ENCODE measurements at regions not wholly inside any gene's neighbourhood (a gene's known extent, or its start where the extent isn't known, plus 50 kb on each side); places are given as distances from the start of the nearest gene placed in this dataset.
A peak's percentile ranks its signal among the peaks of the same experiment; 100 is the strongest.

DNA sequence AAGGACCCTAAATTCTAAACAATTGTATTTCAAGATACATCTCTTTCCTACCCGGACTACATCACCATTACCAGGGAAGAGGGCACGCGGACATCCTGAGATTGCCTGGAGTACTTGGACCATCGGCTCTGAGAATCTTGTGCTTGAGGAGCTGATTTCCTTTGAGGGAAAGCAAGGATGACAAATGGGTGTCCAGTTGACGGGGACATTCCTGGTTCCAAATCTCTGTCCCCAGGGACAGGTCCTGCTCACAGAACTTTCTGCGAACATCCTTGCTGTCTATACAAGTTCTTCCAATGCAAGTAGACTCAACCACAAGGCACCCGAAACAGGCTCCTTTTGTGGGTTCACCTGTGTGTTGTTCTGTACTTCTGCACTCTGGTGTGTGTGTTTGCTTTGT, 289.5 kb upstream of the MYT1L start:
- Histone ChIP-seq H3K27ac (ENCODE audit: low read depth, low read length) (no peak overlapping the region), H3K27me3 (ENCODE audit: control insufficient read depth, insufficient read depth, low read length) (no peaks in the 10 kb centered on the region), H3K36me3 (ENCODE audit: control insufficient read depth, insufficient read depth, low read length) (no peaks in the 10 kb centered on the region), H3K9ac (ENCODE audit: low read length) (no peak overlapping the region), H3K4me3 (ENCODE audit: low read length) (no peak overlapping the region), H3K4me1 (ENCODE audit: control insufficient read depth, insufficient read depth, low read length) (no peaks in the 10 kb centered on the region)

- H3K4me3 ChIP-seq (ENCODE audit: low read length), result no peak overlapping the region
- H3K4me1 ChIP-seq (ENCODE audit: control insufficient read depth, insufficient read depth, low read length), result no peaks in the 10 kb centered on the region
- H3K27ac ChIP-seq (ENCODE audit: low read depth, low read length), result no peak overlapping the region
- no peaks in the 10 kb centered on the region for H3K27me3 ChIP-seq (ENCODE audit: control insufficient read depth, insufficient read depth, low read length)
- no peaks in the 10 kb centered on the region for H3K36me3 ChIP-seq (ENCODE audit: control insufficient read depth, insufficient read depth, low read length)
- no peak overlapping the region for H3K9ac ChIP-seq (ENCODE audit: low read length)
These were observed 288.9 kb upstream of the MYT1L start for GRCh38 chr2:2619995-2620394.

DNA sequence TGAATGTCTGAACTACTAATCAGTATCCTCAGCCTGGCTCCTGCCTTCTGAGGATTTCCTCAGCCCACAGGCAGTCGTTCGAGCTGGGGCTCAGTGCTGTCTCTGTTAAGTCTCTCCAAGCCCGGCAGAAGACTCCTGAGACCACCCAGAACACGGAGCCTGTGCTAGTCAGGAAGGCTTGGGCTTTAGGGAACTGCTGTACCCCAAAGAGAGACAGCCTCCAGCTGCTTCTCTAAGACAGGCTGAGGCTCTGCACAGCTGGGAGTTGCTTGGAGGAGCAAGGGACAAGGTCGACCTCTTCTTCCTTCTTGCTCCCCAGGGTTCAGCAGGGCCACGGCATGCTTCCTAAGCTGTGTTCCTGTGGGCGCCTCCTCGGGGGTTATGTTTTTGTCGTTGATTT, 283.4 kb upstream of the MYT1L start:
- H3K36me3 ChIP-seq (ENCODE audit: control insufficient read depth, insufficient read depth, low read length), result no peaks in the 10 kb centered on the region
- no peaks in the 10 kb centered on the region for H3K4me1 ChIP-seq (ENCODE audit: control insufficient read depth, insufficient read depth, low read length)
- no peak overlapping the region for H3K27ac ChIP-seq (ENCODE audit: low read depth, low read length)
- H3K9ac ChIP-seq (ENCODE audit: low read length), result no peak overlapping the region
- no peak overlapping the region for H3K4me3 ChIP-seq (ENCODE audit: low read length)
- no peaks in the 10 kb centered on the region for H3K27me3 ChIP-seq (ENCODE audit: control insufficient read depth, insufficient read depth, low read length)

GRCh38 chr2:2613279-2614199, 282.5 kb upstream of the MYT1L start:
- Histone ChIP-seq H3K27me3 (ENCODE audit: control insufficient read depth, insufficient read depth, low read length) (no peaks in the 10 kb centered on the region), H3K4me3 (ENCODE audit: low read length) (peak overlapping the region; percentile 68), H3K4me1 (ENCODE audit: control insufficient read depth, insufficient read depth, low read length) (no peaks in the 10 kb centered on the region), H3K27ac (ENCODE audit: low read depth, low read length) (peak overlapping the region; percentile 85), H3K9ac (ENCODE audit: low read length) (peak overlapping the region; percentile 49), H3K36me3 (ENCODE audit: control insufficient read depth, insufficient read depth, low read length) (no peaks in the 10 kb centered on the region)

DNA sequence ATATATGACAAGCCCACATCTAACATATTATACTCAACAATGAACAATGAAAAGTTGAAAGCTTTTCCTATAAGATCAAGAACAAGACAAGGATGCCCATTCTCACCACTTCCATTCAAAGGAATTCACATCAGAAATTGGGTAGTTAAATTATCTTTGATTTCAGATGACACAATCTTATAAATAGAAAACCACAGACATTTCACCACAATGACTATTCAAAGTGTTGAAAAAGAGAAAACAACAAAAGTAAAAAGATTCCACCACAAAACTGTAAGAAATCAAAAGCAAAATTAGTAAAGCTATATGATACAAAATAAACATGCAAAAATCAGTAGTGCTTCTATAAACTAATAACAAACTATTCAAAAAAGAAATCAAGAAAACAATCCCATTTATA, 279.7 kb upstream of the MYT1L start:
- H3K9ac ChIP-seq (ENCODE audit: low read length), result no peak overlapping the region
- H3K4me1 ChIP-seq (ENCODE audit: control insufficient read depth, insufficient read depth, low read length), result no peaks in the 10 kb centered on the region
- no peaks in the 10 kb centered on the region for H3K36me3 ChIP-seq (ENCODE audit: control insufficient read depth, insufficient read depth, low read length)
- H3K27me3 ChIP-seq (ENCODE audit: control insufficient read depth, insufficient read depth, low read length), result no peaks in the 10 kb centered on the region
- no peak overlapping the region for H3K4me3 ChIP-seq (ENCODE audit: low read length)
- no peak overlapping the region for H3K27ac ChIP-seq (ENCODE audit: low read depth, low read length)

- H3K9ac ChIP-seq (ENCODE audit: low read length), result no peak overlapping the region
These were observed 269.3 kb upstream of the MYT1L start for GRCh38 chr2:2600366-2600765.

GRCh38 chr2:2599441-2599840, 268.4 kb upstream of the MYT1L start:
- Histone ChIP-seq H3K9ac (ENCODE audit: low read length) (no peak overlapping the region), H3K27ac (ENCODE audit: low read depth, low read length) (no peak overlapping the region), H3K4me3 (ENCODE audit: low read length) (no peak overlapping the region), H3K4me1 (ENCODE audit: control insufficient read depth, insufficient read depth, low read length) (no peaks in the 10 kb centered on the region), H3K27me3 (ENCODE audit: control insufficient read depth, insufficient read depth, low read length) (no peaks in the 10 kb centered on the region), H3K36me3 (ENCODE audit: control insufficient read depth, insufficient read depth, low read length) (no peaks in the 10 kb centered on the region)

More at GRCh38 chr2:2600366-2600765, 269.3 kb upstream of the MYT1L start:
- Histone ChIP-seq H3K27ac (ENCODE audit: low read depth, low read length) (no peak overlapping the region), H3K27me3 (ENCODE audit: control insufficient read depth, insufficient read depth, low read length) (no peaks in the 10 kb centered on the region), H3K36me3 (ENCODE audit: control insufficient read depth, insufficient read depth, low read length) (no peaks in the 10 kb centered on the region), H3K4me1 (ENCODE audit: control insufficient read depth, insufficient read depth, low read length) (no peaks in the 10 kb centered on the region), H3K4me3 (ENCODE audit: low read length) (no peak overlapping the region)

GRCh38 chr2:2597712-2598111, 266.6 kb upstream of the MYT1L start:
- no peaks in the 10 kb centered on the region for H3K36me3 ChIP-seq (ENCODE audit: control insufficient read depth, insufficient read depth, low read length)
- H3K27me3 ChIP-seq (ENCODE audit: control insufficient read depth, insufficient read depth, low read length), result no peaks in the 10 kb centered on the region
- H3K27ac ChIP-seq (ENCODE audit: low read depth, low read length), result no peak overlapping the region
- no peak overlapping the region for H3K9ac ChIP-seq (ENCODE audit: low read length)
- no peaks in the 10 kb centered on the region for H3K4me1 ChIP-seq (ENCODE audit: control insufficient read depth, insufficient read depth, low read length)
- H3K4me3 ChIP-seq (ENCODE audit: low read length), result no peak overlapping the region

DNA sequence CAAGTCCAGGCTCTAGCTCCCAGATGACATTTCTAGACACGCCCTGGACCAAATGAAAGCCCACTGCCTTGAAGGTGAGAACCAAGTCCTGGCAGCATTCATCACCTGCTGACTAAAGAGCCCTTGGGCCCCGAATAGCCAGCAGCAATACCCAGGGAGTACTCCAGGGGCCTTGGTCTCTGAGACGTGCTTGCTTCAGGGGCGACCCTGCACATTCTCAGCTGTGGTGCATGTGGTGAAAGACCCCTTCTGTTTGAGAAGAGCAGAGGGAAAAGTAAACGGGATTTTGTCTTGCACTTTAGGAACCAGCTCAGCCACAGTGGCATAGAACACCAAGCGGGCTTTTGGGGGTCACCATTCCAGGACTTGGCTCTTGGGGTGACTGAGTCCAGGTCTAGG, 260.5 kb upstream of the MYT1L start:
- Histone ChIP-seq H3K27me3 (ENCODE audit: control insufficient read depth, insufficient read depth, low read length) (no peaks in the 10 kb centered on the region), H3K9ac (ENCODE audit: low read length) (no peak overlapping the region), H3K27ac (ENCODE audit: low read depth, low read length) (no peak overlapping the region), H3K36me3 (ENCODE audit: control insufficient read depth, insufficient read depth, low read length) (no peaks in the 10 kb centered on the region), H3K4me3 (ENCODE audit: low read length) (no peak overlapping the region), H3K4me1 (ENCODE audit: control insufficient read depth, insufficient read depth, low read length) (no peaks in the 10 kb centered on the region)

- H3K4me1 ChIP-seq (ENCODE audit: control insufficient read depth, insufficient read depth, low read length), result no peaks in the 10 kb centered on the region
- no peaks in the 10 kb centered on the region for H3K36me3 ChIP-seq (ENCODE audit: control insufficient read depth, insufficient read depth, low read length)
- no peak overlapping the region for H3K9ac ChIP-seq (ENCODE audit: low read length)
- H3K4me3 ChIP-seq (ENCODE audit: low read length), result no peak overlapping the region
- no peak overlapping the region for H3K27ac ChIP-seq (ENCODE audit: low read depth, low read length)
- no peaks in the 10 kb centered on the region for H3K27me3 ChIP-seq (ENCODE audit: control insufficient read depth, insufficient read depth, low read length)
These were observed 259.9 kb upstream of the MYT1L start for GRCh38 chr2:2590841-2591541.

- H3K36me3 ChIP-seq (ENCODE audit: control insufficient read depth, insufficient read depth, low read length), result no peaks in the 10 kb centered on the region
- no peak overlapping the region for H3K27ac ChIP-seq (ENCODE audit: low read depth, low read length)
- no peak overlapping the region for H3K4me3 ChIP-seq (ENCODE audit: low read length)
- H3K27me3 ChIP-seq (ENCODE audit: control insufficient read depth, insufficient read depth, low read length), result no peaks in the 10 kb centered on the region
- no peaks in the 10 kb centered on the region for H3K4me1 ChIP-seq (ENCODE audit: control insufficient read depth, insufficient read depth, low read length)
- H3K9ac ChIP-seq (ENCODE audit: low read length), result no peak overlapping the region
These were observed 259.1 kb upstream of the MYT1L start for GRCh38 chr2:2590141-2590540.

DNA sequence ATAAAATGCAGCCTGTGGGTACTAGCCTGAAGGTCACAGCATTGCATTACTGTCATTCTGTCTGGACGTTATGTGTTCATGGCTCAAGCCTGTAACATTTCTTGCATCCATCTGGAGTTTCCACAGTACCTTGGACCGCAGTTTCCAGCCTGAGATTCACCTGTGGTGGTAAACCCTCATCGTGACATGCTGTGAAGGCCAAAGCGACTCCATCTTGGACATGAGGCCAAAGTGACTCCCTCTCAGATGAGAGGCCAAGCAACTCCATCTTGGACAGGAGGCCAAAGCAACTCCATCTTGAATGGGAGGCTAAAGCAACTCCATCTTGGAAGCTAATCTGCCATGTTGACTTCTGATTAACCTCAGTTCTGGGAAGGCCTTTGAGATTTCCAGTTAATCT, 257.7 kb upstream of the MYT1L start:
- Histone ChIP-seq H3K27ac (ENCODE audit: low read depth, low read length) (no peak overlapping the region), H3K4me3 (ENCODE audit: low read length) (no peak overlapping the region), H3K9ac (ENCODE audit: low read length) (no peak overlapping the region), H3K36me3 (ENCODE audit: control insufficient read depth, insufficient read depth, low read length) (no peaks in the 10 kb centered on the region), H3K27me3 (ENCODE audit: control insufficient read depth, insufficient read depth, low read length) (no peaks in the 10 kb centered on the region), H3K4me1 (ENCODE audit: control insufficient read depth, insufficient read depth, low read length) (no peaks in the 10 kb centered on the region)
